ENCODE measurements at regions not wholly inside any gene's neighbourhood (a gene's known extent, or its start where the extent isn't known, plus 50 kb on each side); places are given as distances from the start of the nearest gene placed in this dataset.

- DNase-seq, result peak; percentile 74
Measured at GRCh38 chr6:37103169-37104039, 66.5 kb upstream of the PIM1 start.

GRCh38 chr6:37104824-37105147 lies 65.2 kb upstream of the PIM1 start:
- no peak for DNase-seq
- Histone ChIP-seq H3K4me3 (ENCODE audit: low read depth, low read length) (no peak overlapping the region), H3K4me1 (peaks cover 34% of the 10 kb centered on the region), H3K27me3 (no peaks in the 10 kb centered on the region), H3K9me3 (no peaks in the 10 kb centered on the region), H3K36me3 (no peaks in the 10 kb centered on the region)
- TF ChIP-seq CTCF (IDR thresholded peaks at IDR 0.05; ENCODE audit: low read depth, low read length), result no peak

More at GRCh38 chr6:37103169-37104039, 66.5 kb upstream of the PIM1 start:
- TF ChIP-seq CTCF (IDR thresholded peaks at IDR 0.05; ENCODE audit: low read depth, low read length), result no peak
- Histone ChIP-seq H3K36me3 (no peaks in the 10 kb centered on the region), H3K27me3 (no peaks in the 10 kb centered on the region), H3K4me1 (peaks cover 31% of the 10 kb centered on the region), H3K9me3 (no peaks in the 10 kb centered on the region), H3K4me3 (ENCODE audit: low read depth, low read length) (peak overlapping the region; percentile 44)

GRCh38 chr6:37105148-37106050 lies 64.6 kb upstream of the PIM1 start:
- DNase-seq, result no peak

GRCh38 chr6:37106051-37106363 lies 63.9 kb upstream of the PIM1 start:
- peaks cover 44% of the 10 kb centered on the region for H3K4me1 ChIP-seq
- no peak overlapping the region for H3K4me3 ChIP-seq (ENCODE audit: low read depth, low read length)
- no peaks in the 10 kb centered on the region for H3K9me3 ChIP-seq
- no peak for TF ChIP-seq CTCF (IDR thresholded peaks at IDR 0.05; ENCODE audit: low read depth, low read length)
- DNase-seq, result no peak
- H3K27me3 ChIP-seq, result no peaks in the 10 kb centered on the region
- H3K36me3 ChIP-seq, result no peaks in the 10 kb centered on the region

More at GRCh38 chr6:37105148-37106050, 64.6 kb upstream of the PIM1 start:
- Histone ChIP-seq H3K4me1 (peaks cover 40% of the 10 kb centered on the region), H3K9me3 (no peaks in the 10 kb centered on the region), H3K4me3 (ENCODE audit: low read depth, low read length) (no peak overlapping the region), H3K36me3 (no peaks in the 10 kb centered on the region), H3K27me3 (no peaks in the 10 kb centered on the region)
- no peak for TF ChIP-seq CTCF (IDR thresholded peaks at IDR 0.05; ENCODE audit: low read depth, low read length)

GRCh38 chr6:37106554-37106953 lies 63.4 kb upstream of the PIM1 start:
- H3K36me3 ChIP-seq, result no peaks in the 10 kb centered on the region
- peaks cover 41% of the 10 kb centered on the region for H3K4me1 ChIP-seq
- H3K4me3 ChIP-seq (ENCODE audit: low read depth, low read length), result no peak overlapping the region
- no peak for TF ChIP-seq CTCF (IDR thresholded peaks at IDR 0.05; ENCODE audit: low read depth, low read length)
- no peak for DNase-seq
- no peaks in the 10 kb centered on the region for H3K9me3 ChIP-seq
- no peaks in the 10 kb centered on the region for H3K27me3 ChIP-seq
